Tibial nerve (tissue), 4 donors: ENCODE measurements at regions not wholly inside any gene's neighbourhood (a gene's known extent, or its start where the extent isn't known, plus 50 kb on each side); places are given as distances from the start of the nearest gene placed in this dataset.

Source experiments
- DNase-seq, 2 donors: peaks; one replicate each; pipeline ENCODE4 v3.0.0-alpha.2; 2019; ENCODE audit warnings: low spot score in 2 of 2
- H3K27ac ChIP-seq, 4 donors: fragments of 200-600 bp; sonication (generic) in 3 of 4; one replicate each; pipeline ENCODE4 v1.5.1; 2017 to 2019; ENCODE audit warnings: mild to moderate bottlenecking in 1 of 4
- H3K27me3 ChIP-seq, 2 donors: fragments of 200-600 bp; sonication (generic) in 1 of 2; one replicate each; pipeline versions ENCODE4 v1.5.1 to v1.6.0; 2017 to 2019
- H3K36me3 ChIP-seq, 3 donors: fragments of 200-600 bp; sonication (generic); one replicate each; pipeline ENCODE4 v1.5.1; 2018 to 2019
- H3K4me1 ChIP-seq, 4 donors: fragments of 200-600 bp; sonication (generic) in 3 of 4; one replicate each; pipeline ENCODE4 v1.5.1; 2017 to 2019
- H3K4me3 ChIP-seq, 4 donors: fragments of 200-600 bp; sonication (generic) in 3 of 4; one replicate each; pipeline ENCODE4 v1.5.1; 2017 to 2019; ENCODE audit warnings: mild to moderate bottlenecking in 1 of 4, moderate library complexity in 1 of 4
- H3K9me3 ChIP-seq, 4 donors: fragments of 200-600 bp; sonication (generic) in 3 of 4; one replicate each; pipeline ENCODE4 v1.5.1; 2017 to 2019
- CTCF ChIP-seq, 5 experiments: fragments of 200-600 bp in 3 of 5; fragments of 450-650 bp in 2 of 5; sonication (generic) in 3 of 5; IDR thresholded peaks; one replicate each; pipeline ENCODE4 v1.5.1; 2016 to 2019; ENCODE audit warnings: antibody characterized with exemption in 5 of 5, mild to moderate bottlenecking in 3 of 5, moderate library complexity in 2 of 5
- EP300 ChIP-seq, 2 donors: sonication (generic); formaldehyde crosslinking; IDR thresholded peaks; one replicate each; pipeline ENCODE4 v1.6.1; 2017; ENCODE audit warnings: antibody characterized with exemption in 2 of 2, mild to moderate bottlenecking in 1 of 2
- POLR2A ChIP-seq, 2 donors: fragments of 450-650 bp; IDR thresholded peaks; one replicate each; pipeline ENCODE4 v1.6.1; 2017; ENCODE audit warnings: antibody characterized with exemption in 2 of 2, mild to moderate bottlenecking in 2 of 2, moderate library complexity in 2 of 2
- WGBS, 2 donors: methylation state at CpG; one replicate each; pipeline ENCODE4 v1.1.5; 2018; 5-methylcytosine and 5-hydroxymethylcytosine counted together

- DNase-seq, result no peak
- no peak for TF ChIP-seq EP300 (IDR thresholded peaks at IDR 0.05)
- TF ChIP-seq POLR2A (IDR thresholded peaks at IDR 0.05), result no peak
- TF ChIP-seq CTCF (IDR thresholded peaks at IDR 0.05), result no peak
- Histone ChIP-seq H3K27ac (peak overlapping the region in 1 of 4 donors; percentile 4), H3K9me3 (no peaks in the 10 kb centered on the region), H3K4me3 (peak overlapping the region in 2 of 4 donors; percentile 7 to 10), H3K27me3 (no peaks in the 10 kb centered on the region), H3K36me3 (no peaks in the 10 kb centered on the region), H3K4me1 (peaks cover 0 to 7% (median 0%) of the 10 kb centered on the region in 4 donors)
- 25 to 30% methylated on average over 7 of the region's 7 CpGs for WGBS, 2 donors
Observed at GRCh38 chr7:104040666-104041065, 51.2 kb upstream of the RELN start.

GRCh38 chr7:104039363-104039762, 49.9 kb upstream of the RELN start:
- Histone ChIP-seq H3K27ac (no peak overlapping the region), H3K4me3 (no peak overlapping the region), H3K36me3 (no peaks in the 10 kb centered on the region), H3K9me3 (peaks cover 0 to 8% (median 0%) of the 10 kb centered on the region in 4 donors), H3K27me3 (no peaks in the 10 kb centered on the region), H3K4me1 (peaks cover 0 to 7% (median 0%) of the 10 kb centered on the region in 4 donors)
- 54 to 60% methylated on average over 3 of the region's 3 CpGs for WGBS, 2 donors
- no peak for TF ChIP-seq EP300 (IDR thresholded peaks at IDR 0.05)
- no peak for TF ChIP-seq POLR2A (IDR thresholded peaks at IDR 0.05)
- TF ChIP-seq CTCF (IDR thresholded peaks at IDR 0.05), result no peak
- DNase-seq, result no peak
